Astrocyte (in vitro differentiated cells and primary cell): ENCODE measurements at regions not wholly inside any gene's neighbourhood (a gene's known extent, or its start where the extent isn't known, plus 50 kb on each side); places are given as distances from the start of the nearest gene placed in this dataset.

Source experiments
- DNase-seq: peaks from one replicate; pipeline ENCODE4 v3.0.0-alpha.2; 2010; ENCODE audit warnings: low read depth
- FAIRE-seq: peaks from 2 replicates; lab custom pipeline; 2011; peaks lifted over from hg19 to GRCh38; lab: Jason Lieb, UNC
- H2AFZ ChIP-seq: 2 replicates; pipeline ENCODE4 v1.6.0; 2012; ENCODE audit warnings: low read depth, low read length, inconsistent platforms
- H3K27ac ChIP-seq: 2 replicates; pipeline ENCODE4 v1.5.1; 2011; ENCODE audit warnings: low read depth, low read length, inconsistent platforms
- H3K27me3 ChIP-seq: 2 replicates; pipeline ENCODE4 v1.6.0; 2011; ENCODE audit warnings: low read length, inconsistent platforms; ENCODE audit not compliant: insufficient read depth
- H3K36me3 ChIP-seq: 2 replicates; pipeline ENCODE4 v1.5.1; 2011; ENCODE audit warnings: low read length, inconsistent platforms; ENCODE audit not compliant: insufficient read depth
- H3K4me1 ChIP-seq: 2 replicates; pipeline ENCODE4 v1.5.1; 2011; ENCODE audit warnings: low read length, inconsistent platforms; ENCODE audit not compliant: insufficient read depth
- H3K4me2 ChIP-seq: 2 replicates; pipeline ENCODE4 v1.6.0; 2012; ENCODE audit warnings: low read length, inconsistent platforms
- H3K4me3 ChIP-seq: 2 replicates; pipeline ENCODE4 v1.5.1; 2011; ENCODE audit warnings: low read depth, mild to moderate bottlenecking, low read length, inconsistent platforms; ENCODE audit not compliant: insufficient read depth
- H3K79me2 ChIP-seq: 2 replicates; pipeline ENCODE4 v1.6.0; 2012; ENCODE audit warnings: mild to moderate bottlenecking, low read length, inconsistent platforms; ENCODE audit not compliant: insufficient read depth
- H3K9ac ChIP-seq: 2 replicates; pipeline ENCODE4 v1.6.0; 2012; ENCODE audit warnings: mild to moderate bottlenecking, low read length, inconsistent platforms
- H3K9me3 ChIP-seq: 2 replicates; pipeline ENCODE4 v1.5.1; 2012; ENCODE audit warnings: low read depth, mild to moderate bottlenecking, low read length, inconsistent platforms; ENCODE audit not compliant: insufficient read depth
- H4K20me1 ChIP-seq: 2 replicates; pipeline ENCODE4 v1.6.0; 2012; ENCODE audit warnings: low read length, inconsistent platforms; ENCODE audit not compliant: insufficient read depth
- H3K27ac Mint-ChIP-seq: one replicate; pipeline ENCODE4 v1.8.0; 2021; ENCODE audit warnings: mild to moderate bottlenecking, mixed read lengths; ENCODE audit not compliant: unreplicated experiment
- H3K27me3 Mint-ChIP-seq: one replicate; pipeline ENCODE4 v1.8.0; 2021; ENCODE audit warnings: low read depth, mixed read lengths; ENCODE audit not compliant: unreplicated experiment
- H3K36me3 Mint-ChIP-seq: one replicate; pipeline ENCODE4 v1.8.0; 2021; ENCODE audit warnings: low read depth, mixed read lengths; ENCODE audit not compliant: unreplicated experiment
- H3K4me1 Mint-ChIP-seq: one replicate; pipeline ENCODE4 v1.8.0; 2021; ENCODE audit warnings: low read depth, mixed read lengths; ENCODE audit not compliant: unreplicated experiment
- H3K4me3 Mint-ChIP-seq: one replicate; pipeline ENCODE4 v1.8.0; 2021; ENCODE audit warnings: mild to moderate bottlenecking, moderate library complexity, mixed read lengths; ENCODE audit not compliant: unreplicated experiment
- H3K9me3 Mint-ChIP-seq: one replicate; pipeline ENCODE4 v1.8.0; 2021; ENCODE audit warnings: mild to moderate bottlenecking, mixed read lengths; ENCODE audit not compliant: unreplicated experiment
- EZH2 ChIP-seq: IDR thresholded peaks from 2 replicates; pipeline ENCODE4 v1.6.1; 2012; ENCODE audit warnings: mild to moderate bottlenecking, low read length, inconsistent platforms; ENCODE audit not compliant: insufficient read depth
- TF ChIP-seq, protein P1 (sequence below): IDR thresholded peaks from 2 replicates; pipeline ENCODE4 v1.5.1; 2011; ENCODE audit warnings: low read depth, mild to moderate bottlenecking, inconsistent platforms, low read length, moderate library complexity; ENCODE audit not compliant: insufficient read depth

DNA sequence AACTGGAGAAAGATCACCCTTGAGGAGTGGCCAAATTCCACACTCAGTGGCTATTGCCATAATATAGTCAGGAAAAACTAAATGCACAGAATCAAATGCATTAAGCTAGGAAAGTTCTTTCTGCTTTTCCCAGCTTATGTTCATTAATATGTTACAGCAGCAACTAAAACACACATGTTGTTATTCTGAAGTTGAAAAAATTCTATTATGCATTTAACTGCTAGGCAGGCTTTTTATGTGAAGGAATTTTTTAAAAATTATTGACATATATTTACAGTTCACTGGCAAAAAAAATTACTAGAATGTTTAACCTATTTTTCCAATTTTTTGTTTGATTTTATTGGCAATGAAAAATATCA lies 135.2 kb upstream of the IL12A start:
- no peaks in the 10 kb centered on the region for H3K27me3 Mint-ChIP-seq
- H3K27me3 ChIP-seq: no peaks in the 10 kb centered on the region
- H3K79me2 ChIP-seq: peaks cover 79% of the 10 kb centered on the region
- peaks cover 6% of the 10 kb centered on the region for H4K20me1 ChIP-seq
- H3K27ac ChIP-seq: peak overlapping the region; percentile 96
- H3K9me3 ChIP-seq: no peaks in the 10 kb centered on the region
- H3K4me3 ChIP-seq: no peak overlapping the region
- H3K36me3 Mint-ChIP-seq: no peaks in the 10 kb centered on the region
- TF ChIP-seq, protein P1, sequence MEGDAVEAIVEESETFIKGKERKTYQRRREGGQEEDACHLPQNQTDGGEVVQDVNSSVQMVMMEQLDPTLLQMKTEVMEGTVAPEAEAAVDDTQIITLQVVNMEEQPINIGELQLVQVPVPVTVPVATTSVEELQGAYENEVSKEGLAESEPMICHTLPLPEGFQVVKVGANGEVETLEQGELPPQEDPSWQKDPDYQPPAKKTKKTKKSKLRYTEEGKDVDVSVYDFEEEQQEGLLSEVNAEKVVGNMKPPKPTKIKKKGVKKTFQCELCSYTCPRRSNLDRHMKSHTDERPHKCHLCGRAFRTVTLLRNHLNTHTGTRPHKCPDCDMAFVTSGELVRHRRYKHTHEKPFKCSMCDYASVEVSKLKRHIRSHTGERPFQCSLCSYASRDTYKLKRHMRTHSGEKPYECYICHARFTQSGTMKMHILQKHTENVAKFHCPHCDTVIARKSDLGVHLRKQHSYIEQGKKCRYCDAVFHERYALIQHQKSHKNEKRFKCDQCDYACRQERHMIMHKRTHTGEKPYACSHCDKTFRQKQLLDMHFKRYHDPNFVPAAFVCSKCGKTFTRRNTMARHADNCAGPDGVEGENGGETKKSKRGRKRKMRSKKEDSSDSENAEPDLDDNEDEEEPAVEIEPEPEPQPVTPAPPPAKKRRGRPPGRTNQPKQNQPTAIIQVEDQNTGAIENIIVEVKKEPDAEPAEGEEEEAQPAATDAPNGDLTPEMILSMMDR: no peak
- no peak for TF ChIP-seq EZH2
- H3K27ac Mint-ChIP-seq: peak overlapping the region; percentile 100
- H3K9me3 Mint-ChIP-seq: no peaks in the 10 kb centered on the region
- H3K4me1 Mint-ChIP-seq: peaks cover 70% of the 10 kb centered on the region
- FAIRE-seq (no peak), DNase-seq (no peak)
- H3K9ac ChIP-seq: peak overlapping the region; percentile 86
- no peaks in the 10 kb centered on the region for H3K36me3 ChIP-seq
- peak overlapping the region; percentile 78 for H3K4me3 Mint-ChIP-seq
- peak overlapping the region; percentile 74 for H3K4me2 ChIP-seq
- peaks cover 55% of the 10 kb centered on the region for H3K4me1 ChIP-seq
- no peak overlapping the region for H2AFZ ChIP-seq

DNA sequence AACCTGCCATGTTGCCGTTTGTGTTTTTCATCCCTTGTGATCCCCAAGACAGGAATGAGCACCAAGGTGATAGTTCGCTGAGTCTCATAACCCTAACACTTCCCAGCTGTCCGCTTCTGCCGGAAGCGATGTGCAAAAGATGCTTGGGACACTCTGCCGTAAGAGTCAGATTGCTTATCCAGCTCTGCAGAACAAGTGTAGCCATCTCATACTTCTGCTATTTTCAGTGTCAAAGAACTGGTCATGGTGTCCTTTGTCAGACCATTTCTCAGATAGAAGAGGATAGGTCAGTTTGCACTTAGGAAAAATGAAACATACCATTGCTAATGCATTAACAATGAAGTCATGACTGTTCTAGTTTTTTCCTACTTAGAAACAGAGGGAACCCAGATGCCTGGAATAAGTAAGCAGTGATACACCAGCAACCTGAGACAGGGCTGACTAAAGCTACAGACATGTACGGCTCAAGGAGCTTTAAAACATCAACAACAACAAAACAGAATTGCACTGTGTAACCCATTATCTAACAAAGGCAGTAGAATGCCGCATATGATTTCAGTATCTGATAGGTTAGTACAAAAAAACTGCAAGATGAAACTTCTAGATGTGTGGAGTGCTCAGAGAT lies 134.0 kb upstream of the IL12A start:
- peaks cover 79% of the 10 kb centered on the region for H3K79me2 ChIP-seq
- H2AFZ ChIP-seq: no peak overlapping the region
- peak overlapping the region; percentile 74 for H3K4me2 ChIP-seq
- no peaks in the 10 kb centered on the region for H3K27me3 ChIP-seq
- TF ChIP-seq EZH2: no peak
- TF ChIP-seq, protein P1: no peak
- peak overlapping the region; percentile 100 for H3K27ac Mint-ChIP-seq
- H4K20me1 ChIP-seq: peaks cover 10% of the 10 kb centered on the region
- peaks cover 55% of the 10 kb centered on the region for H3K4me1 ChIP-seq
- no peaks in the 10 kb centered on the region for H3K36me3 ChIP-seq
- peak overlapping the region; percentile 86 for H3K9ac ChIP-seq
- FAIRE-seq (peak; percentile 98), DNase-seq (peak; percentile 98)
- peaks cover 73% of the 10 kb centered on the region for H3K4me1 Mint-ChIP-seq
- H3K36me3 Mint-ChIP-seq: no peaks in the 10 kb centered on the region
- H3K27ac ChIP-seq: peak overlapping the region; percentile 96
- no peaks in the 10 kb centered on the region for H3K9me3 ChIP-seq
- no peaks in the 10 kb centered on the region for H3K27me3 Mint-ChIP-seq
- H3K4me3 Mint-ChIP-seq: peak overlapping the region; percentile 72
- H3K4me3 ChIP-seq: peak overlapping the region; percentile 14
- no peaks in the 10 kb centered on the region for H3K9me3 Mint-ChIP-seq
